Peyer's patch (tissue), 4 donors: ENCODE measurements at regions not wholly inside any gene's neighbourhood (a gene's known extent, or its start where the extent isn't known, plus 50 kb on each side); places are given as distances from the start of the nearest gene placed in this dataset.

Experiments used
- CTCF ChIP-seq, 6 experiments: fragments of 450-650 bp in 4 of 6; fragments of 200-600 bp in 2 of 6; sonication (generic) in 1 of 6; IDR thresholded peaks; one replicate each; pipeline ENCODE4 v1.5.1; 2017 to 2019; ENCODE audit warnings: antibody characterized with exemption in 6 of 6, mild to moderate bottlenecking in 3 of 6, moderate library complexity in 1 of 6
- POLR2A ChIP-seq, 2 donors: fragments of 450-650 bp; IDR thresholded peaks; one replicate each; pipeline ENCODE4 v1.5.1; 2017; ENCODE audit warnings: antibody characterized with exemption in 2 of 2, mild to moderate bottlenecking in 2 of 2, moderate library complexity in 2 of 2

- TF ChIP-seq CTCF (IDR thresholded peaks at IDR 0.05), result no peak
- TF ChIP-seq POLR2A (IDR thresholded peaks at IDR 0.05), result no peak
Measured at GRCh38 chr4:138579146-138579545, 337.0 kb upstream of the SLC7A11 start.
